ENCODE measurements at regions not wholly inside any gene's neighbourhood (a gene's known extent, or its start where the extent isn't known, plus 50 kb on each side); places are given as distances from the start of the nearest gene placed in this dataset.

- no peak for DNase-seq
These were observed 80.9 kb upstream of the SHH start for GRCh38 chr7:155893176-155893575.

- no peak for DNase-seq
These were observed 77.6 kb upstream of the SHH start for GRCh38 chr7:155889636-155890511.

DNA sequence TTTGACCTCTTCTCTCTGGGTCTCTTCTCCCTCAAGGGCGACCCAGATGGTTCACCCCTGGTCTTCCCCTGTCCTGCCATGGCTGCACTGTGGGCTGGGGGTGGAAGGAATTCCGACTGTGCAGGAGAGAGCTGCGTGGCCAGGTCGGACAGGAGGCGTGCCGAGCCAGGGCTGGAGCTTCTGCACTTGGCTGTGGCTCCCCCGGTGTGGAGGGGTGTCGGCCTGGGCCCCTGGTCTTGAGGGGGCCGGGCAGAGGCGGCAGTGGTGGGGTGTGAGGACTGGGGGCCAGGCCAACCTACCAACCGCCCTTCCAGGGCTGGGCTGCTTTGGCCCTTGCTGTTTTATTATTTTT, 74.9 kb upstream of the SHH start:
- DNase-seq = no peak

- DNase-seq = no peak
These were observed 74.3 kb upstream of the SHH start for GRCh38 chr7:155886391-155887173.

DNA sequence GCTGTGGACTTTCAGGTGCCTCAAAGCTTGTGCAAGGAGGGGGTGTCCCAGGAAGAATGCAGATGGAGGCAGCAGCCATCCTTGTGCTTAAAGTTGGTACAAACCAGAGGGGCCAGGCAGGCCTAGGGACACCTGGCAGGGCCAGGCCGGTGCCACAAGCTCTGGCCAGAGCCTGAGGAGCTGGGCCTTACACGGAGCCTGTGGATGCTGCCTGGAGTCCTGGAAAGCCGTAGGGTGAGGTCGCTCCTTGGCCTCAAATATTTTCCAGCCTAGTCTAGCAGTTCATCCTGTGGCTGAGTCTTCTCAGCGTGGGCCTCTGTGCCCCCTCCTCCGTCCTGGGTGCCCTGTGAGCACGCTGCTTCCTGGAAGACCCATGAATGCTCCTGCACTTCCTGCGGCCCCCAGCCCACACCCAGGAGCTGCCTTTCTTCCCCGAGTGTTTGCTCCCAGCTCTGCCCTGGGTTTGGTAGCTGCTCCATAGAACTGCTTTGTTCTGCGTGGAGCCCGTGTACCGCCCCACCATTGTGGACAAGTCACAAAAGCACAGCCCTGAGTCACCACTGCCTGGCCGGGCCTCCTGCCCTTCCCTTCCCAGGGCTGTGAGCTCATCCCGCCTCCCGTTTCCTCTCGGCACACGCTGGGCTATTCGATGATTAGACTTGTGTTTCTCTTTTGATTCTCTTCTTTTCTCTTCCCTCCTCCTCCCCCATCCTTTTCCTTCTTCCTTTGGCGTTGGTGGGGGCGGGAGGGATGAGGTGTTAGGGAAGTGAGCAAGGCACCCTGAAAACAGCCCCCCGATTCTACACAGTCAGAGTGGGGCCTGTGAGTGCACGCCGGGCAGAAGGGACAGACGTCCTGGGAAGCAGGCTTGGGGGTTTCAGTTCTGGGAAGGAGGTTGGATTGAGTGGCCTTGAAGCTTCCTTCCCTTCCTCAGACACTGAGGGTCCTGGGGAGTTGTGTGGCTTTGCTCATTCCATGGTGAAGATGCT, 73.2 kb upstream of the SHH start:
- no peak for DNase-seq

GRCh38 chr7:155884225-155885166, 72.2 kb upstream of the SHH start:
- DNase-seq = no peak

DNA sequence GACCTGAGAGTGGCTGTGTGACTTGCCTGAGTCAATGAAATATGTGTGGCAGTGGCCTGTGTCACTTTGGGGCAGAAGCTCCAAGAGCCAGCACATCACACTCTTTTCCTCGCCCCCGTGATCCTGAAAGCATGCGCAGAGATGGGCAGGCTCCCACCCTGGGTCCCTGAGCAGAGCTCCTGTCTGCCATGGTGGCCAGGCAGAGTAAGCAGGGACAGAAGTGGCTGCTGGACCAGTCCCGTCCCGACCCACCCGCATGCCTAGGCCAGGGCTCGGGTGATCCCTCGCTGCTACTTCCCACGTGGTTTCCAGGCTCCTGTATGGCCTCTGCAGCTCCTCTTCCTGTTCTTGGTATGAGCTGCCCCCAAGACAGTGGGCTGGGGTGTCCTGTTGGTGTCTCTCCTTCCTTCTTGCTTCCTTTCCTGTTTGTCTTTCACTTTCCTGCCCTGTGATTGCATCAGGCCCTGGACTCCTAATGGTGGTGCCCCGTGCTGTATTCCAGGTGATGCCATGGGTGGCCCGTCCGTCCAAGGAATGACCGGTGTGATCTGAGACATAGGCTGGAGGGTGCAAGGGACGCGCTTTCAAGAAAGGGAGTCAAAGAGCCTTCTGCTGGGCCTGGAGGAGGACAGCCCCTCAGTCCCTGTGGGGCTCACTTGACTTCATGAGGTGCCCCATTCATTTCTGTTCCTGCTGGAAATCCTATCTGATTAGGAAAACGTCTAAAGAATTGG, 71.4 kb upstream of the SHH start:
- DNase-seq = no peak

GRCh38 chr7:155882596-155882995, 70.3 kb upstream of the SHH start:
- no peak for DNase-seq

GRCh38 chr7:155881471-155882350, 69.4 kb upstream of the SHH start:
- no peak for DNase-seq

GRCh38 chr7:155880721-155881120, 68.5 kb upstream of the SHH start:
- no peak for DNase-seq

GRCh38 chr7:155879592-155879991, 67.3 kb upstream of the SHH start:
- DNase-seq = no peak

DNA sequence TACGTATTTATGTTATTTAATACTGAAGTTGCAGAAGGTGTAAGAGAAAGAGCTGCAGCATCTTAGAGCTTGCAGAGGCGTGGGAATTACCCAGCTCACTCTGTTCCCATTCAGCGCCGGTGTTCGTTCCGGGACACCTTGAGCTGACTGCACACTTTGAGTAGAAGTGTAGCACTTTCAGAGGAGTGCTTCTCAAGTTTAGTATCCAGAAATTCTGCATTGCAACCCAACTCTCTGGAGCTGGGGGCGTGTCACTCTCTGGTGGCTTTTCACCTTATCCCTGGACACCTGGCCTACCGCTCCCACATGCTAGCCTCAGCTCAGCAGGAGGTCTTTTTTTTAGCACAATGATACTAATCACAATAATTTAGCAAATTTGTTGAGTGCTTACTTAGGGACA, 66.4 kb upstream of the SHH start:
- no peak for DNase-seq

GRCh38 chr7:155878250-155878649, 66.0 kb upstream of the SHH start:
- DNase-seq = no peak

GRCh38 chr7:155877167-155877566, 64.9 kb upstream of the SHH start:
- DNase-seq = no peak

- no peak for DNase-seq
These were observed 62.1 kb upstream of the SHH start for GRCh38 chr7:155874411-155874810.

- no peak for DNase-seq
These were observed 61.7 kb upstream of the SHH start for GRCh38 chr7:155874010-155874409.

DNA sequence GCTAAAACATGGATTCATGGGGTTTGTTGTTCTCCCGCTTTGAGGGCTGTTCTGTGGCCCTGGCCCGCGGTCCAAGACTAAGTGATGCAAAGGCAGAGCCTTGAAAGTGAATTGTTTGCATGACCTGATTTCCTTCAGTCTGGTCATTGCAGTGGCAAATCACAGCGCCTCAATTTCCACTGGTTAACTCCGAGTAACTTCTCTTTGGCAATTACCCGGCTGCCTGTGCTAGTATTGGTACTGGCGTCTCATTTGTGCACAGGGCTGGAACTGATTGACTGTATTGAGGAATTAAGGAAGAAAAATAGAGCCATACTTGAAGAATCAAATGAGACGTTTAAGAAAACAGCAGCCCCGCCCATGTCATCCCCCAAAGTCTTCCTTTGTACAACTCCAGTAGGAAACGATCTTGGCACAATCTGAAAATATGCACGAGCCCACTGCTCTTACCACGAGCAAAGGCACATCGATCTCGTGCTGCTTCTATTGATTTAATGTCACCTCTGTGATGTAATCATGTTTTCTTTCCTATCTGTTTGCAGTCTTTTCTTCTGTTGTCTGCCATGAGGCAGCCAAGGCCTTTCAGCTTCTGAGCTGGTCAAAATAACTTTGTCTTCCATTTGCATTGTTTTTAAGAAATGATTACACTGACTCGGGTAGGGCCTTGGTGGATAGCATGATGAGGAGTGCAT, 60.6 kb upstream of the SHH start:
- DNase-seq = no peak

GRCh38 chr7:155871211-155871610, 58.9 kb upstream of the SHH start:
- DNase-seq = no peak

Data from GDM1 (cell line).